ENCODE measurements at regions not wholly inside any gene's neighbourhood (a gene's known extent, or its start where the extent isn't known, plus 50 kb on each side); places are given as distances from the start of the nearest gene placed in this dataset.

GRCh38 chrX:69077895-69078455, 87.3 kb downstream of the PJA1 start:
- no peak for DNase-seq
- TF ChIP-seq POLR2A (IDR thresholded peaks at IDR 0.05), result no peak
- TF ChIP-seq CTCF (IDR thresholded peaks at IDR 0.05), result no peak
- Histone ChIP-seq H3K4me3 (no peak overlapping the region), H3K36me3 (ENCODE audit: low read depth, missing control alignments) (no peaks in the 10 kb centered on the region), H3K27me3 (no peaks in the 10 kb centered on the region), H3K9me3 (no peaks in the 10 kb centered on the region), H3K4me1 (no peaks in the 10 kb centered on the region), H3K27ac (no peak overlapping the region)
- intact Hi-C loops (cut with DNase I; ENCODE audit: low total_unique reads), result no loop called here
- 80 to 85% methylated on average over 1 to 6 of the region's 6 CpGs for WGBS, 2 donors

GRCh38 chrX:69076088-69076487, 89.2 kb downstream of the PJA1 start:
- DNase-seq, result no peak
- Histone ChIP-seq H3K27me3 (no peaks in the 10 kb centered on the region), H3K4me3 (no peak overlapping the region), H3K4me1 (no peaks in the 10 kb centered on the region), H3K9me3 (no peaks in the 10 kb centered on the region), H3K36me3 (ENCODE audit: low read depth, missing control alignments) (no peaks in the 10 kb centered on the region), H3K27ac (no peak overlapping the region)
- intact Hi-C loops (cut with DNase I; ENCODE audit: low total_unique reads), result no loop called here
- 71 to 100% methylated on average over 1 to 2 of the region's 2 CpGs for WGBS, 2 donors
- TF ChIP-seq POLR2A (IDR thresholded peaks at IDR 0.05), result no peak

GRCh38 chrX:69074726-69075125, 90.5 kb downstream of the PJA1 start:
- Histone ChIP-seq H3K36me3 (ENCODE audit: low read depth, missing control alignments) (no peaks in the 10 kb centered on the region), H3K27me3 (no peaks in the 10 kb centered on the region), H3K27ac (no peak overlapping the region), H3K4me3 (no peak overlapping the region), H3K9me3 (no peaks in the 10 kb centered on the region), H3K4me1 (no peaks in the 10 kb centered on the region)
- WGBS, 2 donors, result 97% methylated on average over 3 of the region's 3 CpGs; no CpG with 5 or more reads in 1 of the 2 donors
- intact Hi-C loops (cut with DNase I; ENCODE audit: low total_unique reads), result no loop called here
- no peak for TF ChIP-seq POLR2A (IDR thresholded peaks at IDR 0.05)
- DNase-seq, result no peak

DNA sequence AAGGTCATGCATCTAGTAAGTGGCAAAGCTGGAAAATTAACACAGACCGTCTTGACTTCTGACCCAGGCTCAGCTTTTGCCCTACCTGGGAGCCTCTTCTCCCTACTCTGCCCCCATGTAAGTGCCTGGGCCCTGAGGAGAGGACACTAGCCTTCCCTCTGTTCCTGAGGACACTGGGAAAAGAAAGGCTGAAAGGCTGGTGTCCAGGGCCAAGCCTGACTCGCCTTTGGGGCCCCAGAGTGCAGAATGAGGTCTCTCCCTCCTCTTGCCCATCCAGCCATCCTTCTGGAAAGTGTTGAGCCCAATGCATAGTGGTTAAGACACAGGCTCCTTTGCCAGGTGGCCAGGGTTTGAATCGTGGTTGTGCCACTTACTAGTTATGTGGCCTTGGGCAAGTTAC, 91.5 kb downstream of the PJA1 start:
- intact Hi-C loops (cut with DNase I; ENCODE audit: low total_unique reads), result no loop called here
- TF ChIP-seq POLR2A (IDR thresholded peaks at IDR 0.05) (no peak), CTCF (IDR thresholded peaks at IDR 0.05) (no peak)
- WGBS, 2 donors, result 91% methylated on average over 3 of the region's 3 CpGs; no CpG with 5 or more reads in 1 of the 2 donors
- H3K27ac ChIP-seq, result no peak overlapping the region
- H3K9me3 ChIP-seq, result no peaks in the 10 kb centered on the region
- H3K36me3 ChIP-seq (ENCODE audit: low read depth, missing control alignments), result no peaks in the 10 kb centered on the region
- H3K4me3 ChIP-seq, result no peak overlapping the region
- no peaks in the 10 kb centered on the region for H3K4me1 ChIP-seq
- no peaks in the 10 kb centered on the region for H3K27me3 ChIP-seq
- DNase-seq, result no peak

- no peak for DNase-seq
- WGBS, 2 donors, result 85 to 90% methylated on average over 2 to 3 of the region's 4 CpGs
- H3K9me3 ChIP-seq, result no peaks in the 10 kb centered on the region
- intact Hi-C loops (cut with DNase I; ENCODE audit: low total_unique reads), result no loop called here
- no peaks in the 10 kb centered on the region for H3K36me3 ChIP-seq (ENCODE audit: low read depth, missing control alignments)
- TF ChIP-seq CTCF (IDR thresholded peaks at IDR 0.05) (no peak), POLR2A (IDR thresholded peaks at IDR 0.05) (no peak)
- H3K4me1 ChIP-seq, result no peaks in the 10 kb centered on the region
- H3K27me3 ChIP-seq, result no peaks in the 10 kb centered on the region
- no peak overlapping the region for H3K27ac ChIP-seq
- H3K4me3 ChIP-seq, result no peak overlapping the region
Measured at GRCh38 chrX:69073241-69073640, 92.0 kb downstream of the PJA1 start.

- no peak for TF ChIP-seq CTCF (IDR thresholded peaks at IDR 0.05)
- TF ChIP-seq POLR2A (IDR thresholded peaks at IDR 0.05), result no peak
- no peak overlapping the region for H3K4me3 ChIP-seq
- no peaks in the 10 kb centered on the region for H3K27me3 ChIP-seq
- H3K27ac ChIP-seq, result no peak overlapping the region
- no peak for DNase-seq
- no peaks in the 10 kb centered on the region for H3K4me1 ChIP-seq
- WGBS, 2 donors, result 74 to 80% methylated on average over 5 to 6 of the region's 6 CpGs
- intact Hi-C loops (cut with DNase I; ENCODE audit: low total_unique reads), result no loop called here
- no peaks in the 10 kb centered on the region for H3K36me3 ChIP-seq (ENCODE audit: low read depth, missing control alignments)
- H3K9me3 ChIP-seq, result no peaks in the 10 kb centered on the region
Measured at GRCh38 chrX:69072486-69073006, 92.7 kb downstream of the PJA1 start.

Data from testis (tissue), 2 donors.